ENCODE measurements at regions not wholly inside any gene's neighbourhood (a gene's known extent, or its start where the extent isn't known, plus 50 kb on each side); places are given as distances from the start of the nearest gene placed in this dataset.

DNA sequence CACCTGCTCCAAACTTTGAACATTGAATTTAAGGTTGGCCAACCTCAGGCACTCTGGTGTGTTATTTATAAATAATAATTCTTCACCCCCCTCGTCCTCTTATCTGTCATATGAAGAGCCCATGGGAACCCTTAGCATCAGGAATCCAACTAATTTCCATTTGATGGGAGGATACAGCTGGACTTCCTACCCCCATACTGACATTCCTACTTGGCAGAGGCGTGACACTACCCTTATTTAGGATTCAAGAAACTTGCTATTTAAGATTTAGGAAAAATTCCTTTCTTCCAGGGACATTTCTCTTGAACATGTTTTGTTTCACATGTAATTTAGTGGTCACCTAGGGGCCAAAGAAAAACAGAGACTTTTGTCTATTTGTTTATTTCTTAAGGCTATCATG is 171.9 kb upstream of the NRP1 start:
- TF ChIP-seq CTCF (optimal IDR thresholded peaks at IDR 0.05 in 1 of 3, IDR thresholded peaks at IDR 0.05 in 1 of 3, conservative IDR thresholded peaks at IDR 0.05 in 1 of 3; ENCODE audit: extremely low read depth in 1 of 3, insufficient read depth in 2 of 3, low read length in 3 of 3), result no peak
- TF ChIP-seq EZH2 (IDR thresholded peaks at IDR 0.05; ENCODE audit: low read length), result no peak

Measured in keratinocyte (primary cell).